Activated T-helper 17 cell treated with anti-CD3 and anti-CD28 coated beads, Interleukin-2, amount 50 U/mL, for 72 hours (primary cell): ENCODE measurements at regions not wholly inside any gene's neighbourhood (a gene's known extent, or its start where the extent isn't known, plus 50 kb on each side); places are given as distances from the start of the nearest gene placed in this dataset.

ENCODE experiments used
- ATAC-seq: fragments of 150-1000 bp; cut with Tn5 transposase; replicated peaks from 2 replicates; pipeline ENCODE4 v1.10.0; 2021; ENCODE audit warnings: mild to moderate bottlenecking, moderate library complexity
- H3K27ac Mint-ChIP-seq: one replicate; pipeline ENCODE4 v1.8.0; 2022; ENCODE audit warnings: mixed read lengths
- H3K27me3 Mint-ChIP-seq: one replicate; pipeline ENCODE4 v1.8.0; 2022; ENCODE audit warnings: mixed read lengths
- H3K36me3 Mint-ChIP-seq: one replicate; pipeline ENCODE4 v1.8.0; 2022; ENCODE audit warnings: low read depth, mild to moderate bottlenecking, mixed read lengths
- H3K4me1 Mint-ChIP-seq: one replicate; pipeline ENCODE4 v1.8.0; 2022; ENCODE audit warnings: mixed read lengths
- H3K4me3 Mint-ChIP-seq: one replicate; pipeline ENCODE4 v1.8.0; 2022; ENCODE audit warnings: mild to moderate bottlenecking, mixed read lengths
- H3K9me3 Mint-ChIP-seq: one replicate; pipeline ENCODE4 v1.8.0; 2022; ENCODE audit warnings: mixed read lengths

GRCh38 chr11:92768121-92768840, 201.2 kb upstream of the MTNR1B start:
- no peak overlapping the region for H3K27ac Mint-ChIP-seq
- no peaks in the 10 kb centered on the region for H3K4me1 Mint-ChIP-seq
- H3K4me3 Mint-ChIP-seq: no peak overlapping the region
- H3K9me3 Mint-ChIP-seq: peaks cover 3% of the 10 kb centered on the region
- no peak for ATAC-seq
- peaks cover 30% of the 10 kb centered on the region for H3K27me3 Mint-ChIP-seq
- no peaks in the 10 kb centered on the region for H3K36me3 Mint-ChIP-seq

- Mint-ChIP-seq H3K9me3 (peaks cover 3% of the 10 kb centered on the region), H3K27ac (no peak overlapping the region), H3K36me3 (no peaks in the 10 kb centered on the region), H3K4me1 (no peaks in the 10 kb centered on the region), H3K27me3 (peaks cover 30% of the 10 kb centered on the region), H3K4me3 (no peak overlapping the region)
- ATAC-seq: no peak
Observed at GRCh38 chr11:92769112-92769511, 200.3 kb upstream of the MTNR1B start.

GRCh38 chr11:92770419-92770818, 199.0 kb upstream of the MTNR1B start:
- H3K27me3 Mint-ChIP-seq: peaks cover 26% of the 10 kb centered on the region
- ATAC-seq: no peak
- no peak overlapping the region for H3K27ac Mint-ChIP-seq
- H3K36me3 Mint-ChIP-seq: no peaks in the 10 kb centered on the region
- H3K4me3 Mint-ChIP-seq: no peak overlapping the region
- peaks cover 3% of the 10 kb centered on the region for H3K9me3 Mint-ChIP-seq
- H3K4me1 Mint-ChIP-seq: no peaks in the 10 kb centered on the region

GRCh38 chr11:92770981-92771380, 198.5 kb upstream of the MTNR1B start:
- Mint-ChIP-seq H3K4me1 (no peaks in the 10 kb centered on the region), H3K9me3 (peaks cover 3% of the 10 kb centered on the region), H3K36me3 (no peaks in the 10 kb centered on the region), H3K4me3 (no peak overlapping the region), H3K27ac (no peak overlapping the region), H3K27me3 (peaks cover 21% of the 10 kb centered on the region)
- ATAC-seq: no peak

GRCh38 chr11:92771701-92772100, 197.8 kb upstream of the MTNR1B start:
- no peak overlapping the region for H3K4me3 Mint-ChIP-seq
- H3K27ac Mint-ChIP-seq: no peak overlapping the region
- H3K36me3 Mint-ChIP-seq: no peaks in the 10 kb centered on the region
- no peaks in the 10 kb centered on the region for H3K4me1 Mint-ChIP-seq
- H3K9me3 Mint-ChIP-seq: peaks cover 3% of the 10 kb centered on the region
- peaks cover 20% of the 10 kb centered on the region for H3K27me3 Mint-ChIP-seq
- ATAC-seq: no peak

- no peak for ATAC-seq
- H3K36me3 Mint-ChIP-seq: no peaks in the 10 kb centered on the region
- H3K4me3 Mint-ChIP-seq: no peak overlapping the region
- H3K27ac Mint-ChIP-seq: no peak overlapping the region
- peaks cover 10% of the 10 kb centered on the region for H3K27me3 Mint-ChIP-seq
- H3K9me3 Mint-ChIP-seq: no peaks in the 10 kb centered on the region
- no peaks in the 10 kb centered on the region for H3K4me1 Mint-ChIP-seq
Observed at GRCh38 chr11:92775003-92775676, 194.3 kb upstream of the MTNR1B start.

- ATAC-seq: no peak
- H3K27me3 Mint-ChIP-seq: peaks cover under 1% of the 10 kb centered on the region
- H3K4me3 Mint-ChIP-seq: no peak overlapping the region
- H3K36me3 Mint-ChIP-seq: no peaks in the 10 kb centered on the region
- H3K27ac Mint-ChIP-seq: no peak overlapping the region
- no peaks in the 10 kb centered on the region for H3K9me3 Mint-ChIP-seq
- no peaks in the 10 kb centered on the region for H3K4me1 Mint-ChIP-seq
Observed at GRCh38 chr11:92776676-92777075, 192.8 kb upstream of the MTNR1B start.

- Mint-ChIP-seq H3K36me3 (no peaks in the 10 kb centered on the region), H3K4me1 (no peaks in the 10 kb centered on the region), H3K27ac (no peak overlapping the region), H3K4me3 (no peak overlapping the region), H3K27me3 (no peaks in the 10 kb centered on the region), H3K9me3 (no peaks in the 10 kb centered on the region)
- no peak for ATAC-seq
Observed at GRCh38 chr11:92779746-92780145, 189.7 kb upstream of the MTNR1B start.

- H3K4me3 Mint-ChIP-seq: no peak overlapping the region
- no peaks in the 10 kb centered on the region for H3K27me3 Mint-ChIP-seq
- H3K36me3 Mint-ChIP-seq: no peaks in the 10 kb centered on the region
- no peak for ATAC-seq
- no peak overlapping the region for H3K27ac Mint-ChIP-seq
- no peaks in the 10 kb centered on the region for H3K9me3 Mint-ChIP-seq
- no peaks in the 10 kb centered on the region for H3K4me1 Mint-ChIP-seq
Observed at GRCh38 chr11:92781151-92781550, 188.3 kb upstream of the MTNR1B start.

GRCh38 chr11:92782806-92783205, 186.6 kb upstream of the MTNR1B start:
- Mint-ChIP-seq H3K27me3 (no peaks in the 10 kb centered on the region), H3K4me1 (no peaks in the 10 kb centered on the region)
- ATAC-seq: no peak

GRCh38 chr11:92784331-92784730, 185.1 kb upstream of the MTNR1B start:
- Mint-ChIP-seq H3K4me3 (no peak overlapping the region), H3K4me1 (no peaks in the 10 kb centered on the region)
- no peak for ATAC-seq

More at GRCh38 chr11:92782806-92783205, 186.6 kb upstream of the MTNR1B start:
- H3K27ac Mint-ChIP-seq: no peak overlapping the region
- no peak overlapping the region for H3K4me3 Mint-ChIP-seq
- H3K9me3 Mint-ChIP-seq: no peaks in the 10 kb centered on the region
- no peaks in the 10 kb centered on the region for H3K36me3 Mint-ChIP-seq

GRCh38 chr11:92787638-92788037, 181.8 kb upstream of the MTNR1B start:
- H3K27me3 Mint-ChIP-seq: no peaks in the 10 kb centered on the region
- no peak overlapping the region for H3K4me3 Mint-ChIP-seq
- ATAC-seq: no peak
- H3K9me3 Mint-ChIP-seq: no peaks in the 10 kb centered on the region
- no peak overlapping the region for H3K27ac Mint-ChIP-seq
- no peaks in the 10 kb centered on the region for H3K4me1 Mint-ChIP-seq
- no peaks in the 10 kb centered on the region for H3K36me3 Mint-ChIP-seq

More at GRCh38 chr11:92784331-92784730, 185.1 kb upstream of the MTNR1B start:
- no peaks in the 10 kb centered on the region for H3K27me3 Mint-ChIP-seq
- H3K9me3 Mint-ChIP-seq: no peaks in the 10 kb centered on the region
- no peaks in the 10 kb centered on the region for H3K36me3 Mint-ChIP-seq
- no peak overlapping the region for H3K27ac Mint-ChIP-seq

- no peaks in the 10 kb centered on the region for H3K9me3 Mint-ChIP-seq
- no peaks in the 10 kb centered on the region for H3K4me1 Mint-ChIP-seq
- no peaks in the 10 kb centered on the region for H3K36me3 Mint-ChIP-seq
- no peak overlapping the region for H3K4me3 Mint-ChIP-seq
- no peaks in the 10 kb centered on the region for H3K27me3 Mint-ChIP-seq
- ATAC-seq: no peak
- no peak overlapping the region for H3K27ac Mint-ChIP-seq
Observed at GRCh38 chr11:92789761-92790160, 179.7 kb upstream of the MTNR1B start.

- no peak for ATAC-seq
- Mint-ChIP-seq H3K4me3 (no peak overlapping the region), H3K27me3 (peaks cover 3% of the 10 kb centered on the region)
Observed at GRCh38 chr11:92790366-92790765, 179.1 kb upstream of the MTNR1B start.

GRCh38 chr11:92790926-92791616, 178.4 kb upstream of the MTNR1B start:
- no peak for ATAC-seq
- Mint-ChIP-seq H3K4me3 (no peak overlapping the region), H3K27me3 (peaks cover 4% of the 10 kb centered on the region), H3K4me1 (no peaks in the 10 kb centered on the region), H3K36me3 (no peaks in the 10 kb centered on the region), H3K9me3 (no peaks in the 10 kb centered on the region), H3K27ac (no peak overlapping the region)

More at GRCh38 chr11:92790366-92790765, 179.1 kb upstream of the MTNR1B start:
- Mint-ChIP-seq H3K4me1 (no peaks in the 10 kb centered on the region), H3K36me3 (no peaks in the 10 kb centered on the region), H3K9me3 (no peaks in the 10 kb centered on the region), H3K27ac (no peak overlapping the region)
